HUDEP-2 (cell line): ENCODE measurements at regions not wholly inside any gene's neighbourhood (a gene's known extent, or its start where the extent isn't known, plus 50 kb on each side); places are given as distances from the start of the nearest gene placed in this dataset.

Source experiments
- DNase-seq, 76 experiments: peaks; one replicate each; lab custom pipeline; 2025; ENCODE audit not compliant: unreplicated experiment in 76 of 76; lab: John Stamatoyannopoulos, UW

DNA sequence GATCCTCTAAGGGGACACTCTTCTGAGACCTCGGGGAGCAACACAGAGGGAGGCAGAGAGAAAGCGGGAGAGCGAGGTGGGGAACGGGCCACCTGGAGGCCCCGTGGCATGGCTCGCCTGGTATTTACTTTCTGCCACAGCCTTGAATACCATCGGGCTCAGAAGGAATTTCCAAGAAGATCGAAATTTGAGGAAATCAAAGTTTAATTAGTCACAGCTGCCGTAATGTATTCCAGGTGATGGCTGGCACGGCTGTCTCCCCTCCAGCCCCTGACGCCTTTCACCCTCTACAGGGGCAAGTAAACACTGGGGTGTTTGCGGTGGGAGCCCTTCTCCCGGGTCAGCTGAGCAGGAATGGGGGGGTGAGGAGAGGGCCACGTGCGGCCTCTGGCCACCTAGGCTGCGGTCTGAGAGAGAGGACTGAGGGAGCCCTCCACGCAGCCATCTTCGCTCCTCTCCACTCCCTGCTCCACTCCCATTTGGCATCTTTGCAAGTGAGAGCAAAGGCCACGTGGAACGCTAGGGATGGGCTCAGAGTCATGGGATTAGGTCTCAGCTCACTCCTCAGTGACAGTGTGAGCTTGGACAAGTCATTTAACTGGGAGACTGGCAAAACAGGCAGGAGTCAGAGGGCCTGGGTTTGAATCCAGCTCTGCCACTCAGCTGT, 125.2 kb downstream of the SYF2 start:
- DNase-seq, result no peak

DNA sequence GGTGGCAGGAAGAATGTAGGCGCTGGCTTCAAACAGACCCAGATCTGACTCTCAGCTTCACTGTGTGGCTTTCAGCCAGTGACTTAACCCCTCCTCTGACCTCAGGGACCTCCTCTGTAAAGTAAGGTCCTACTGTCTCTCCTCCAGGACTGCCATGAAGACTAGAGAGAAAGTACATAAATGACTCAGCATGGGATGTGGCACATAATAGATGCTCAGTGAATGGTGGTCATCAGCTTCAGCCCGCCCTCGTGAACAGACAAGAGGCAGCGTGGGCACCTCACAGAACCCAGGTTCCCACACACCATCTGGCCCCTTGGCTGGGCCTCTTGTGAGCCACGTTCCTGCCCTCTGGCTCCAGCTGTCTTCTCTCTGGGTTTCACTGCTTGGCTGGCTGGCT, 126.0 kb downstream of the SYF2 start:
- no peak for DNase-seq

DNA sequence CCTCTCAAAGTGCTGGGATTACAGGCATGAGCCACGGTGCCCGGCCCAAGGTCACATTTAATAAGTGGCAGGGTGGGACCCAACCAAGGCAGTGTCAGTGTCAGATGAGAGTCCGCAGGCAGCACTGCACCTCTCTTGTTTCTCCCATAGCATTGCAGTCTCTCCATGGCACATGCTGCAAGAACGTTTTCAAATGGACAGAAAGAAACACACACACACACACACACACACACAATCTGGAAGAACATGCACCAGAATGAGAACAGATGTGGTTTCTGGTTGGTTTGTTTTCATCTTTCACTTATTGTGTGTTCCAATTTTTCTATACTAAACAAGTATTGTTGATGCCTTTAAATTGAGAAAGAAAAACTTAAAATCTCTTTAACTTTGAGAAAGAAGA, 126.5 kb downstream of the SYF2 start:
- no peak for DNase-seq

DNA sequence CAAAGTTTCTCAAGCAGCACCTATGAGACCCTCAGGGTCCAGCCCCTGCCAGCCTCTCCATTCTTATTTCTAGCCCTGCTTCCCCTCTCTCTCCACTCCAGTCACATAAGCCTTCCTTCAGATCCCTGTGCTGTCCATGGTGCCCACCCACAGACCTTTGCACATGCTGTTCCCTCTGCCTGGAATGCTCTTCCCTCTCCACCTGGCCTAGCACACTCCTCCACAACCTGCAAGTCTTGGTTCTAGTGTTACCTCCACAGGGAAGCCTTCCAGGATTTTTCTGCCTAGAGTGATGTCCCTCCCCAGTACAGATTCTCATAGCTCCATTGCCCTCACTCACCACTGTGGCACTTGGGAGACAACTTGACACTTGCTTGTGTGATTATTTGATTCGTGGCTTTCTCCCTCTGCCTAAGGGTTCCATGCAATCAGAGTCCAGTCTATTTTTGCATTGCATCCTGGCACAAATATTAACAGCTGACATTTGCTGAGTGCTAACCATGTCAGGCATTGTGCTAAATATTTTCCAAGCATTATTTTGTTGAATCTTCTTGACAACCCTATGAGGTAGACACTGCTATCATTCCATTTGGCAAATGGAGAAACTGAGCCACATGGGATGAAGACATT, 127.3 kb downstream of the SYF2 start:
- no peak for DNase-seq

DNA sequence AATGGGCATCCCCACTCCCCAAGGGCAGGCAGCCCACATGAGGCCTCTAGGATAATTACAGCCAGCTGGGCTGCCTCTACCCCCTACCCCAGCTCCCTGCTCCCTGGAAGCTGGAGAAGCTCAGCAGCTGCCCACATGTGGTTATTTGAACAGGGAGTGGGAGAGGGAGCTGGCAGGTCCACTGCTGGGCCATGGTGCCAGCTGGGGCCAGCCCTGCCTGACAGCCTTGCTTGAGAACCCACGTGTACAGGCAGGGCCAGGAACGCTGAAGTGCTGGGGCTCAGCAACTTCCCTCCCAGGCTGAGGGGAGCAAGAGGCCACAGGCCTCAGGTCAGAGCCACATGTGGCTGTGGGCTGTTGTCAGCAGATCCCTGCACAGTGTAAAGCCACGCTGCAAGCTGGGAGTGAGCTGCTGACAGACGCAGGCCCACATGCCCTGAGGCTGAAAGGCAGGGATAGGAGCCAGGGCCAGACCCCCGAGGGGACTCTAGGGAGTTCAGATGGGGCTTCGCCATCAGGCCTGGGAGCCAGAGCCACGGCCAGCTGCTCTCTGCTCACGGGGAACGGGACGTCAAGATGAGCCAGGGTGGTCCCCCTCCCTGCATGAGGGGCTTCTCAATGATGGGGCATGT, 129.0 kb downstream of the SYF2 start:
- no peak for DNase-seq

DNA sequence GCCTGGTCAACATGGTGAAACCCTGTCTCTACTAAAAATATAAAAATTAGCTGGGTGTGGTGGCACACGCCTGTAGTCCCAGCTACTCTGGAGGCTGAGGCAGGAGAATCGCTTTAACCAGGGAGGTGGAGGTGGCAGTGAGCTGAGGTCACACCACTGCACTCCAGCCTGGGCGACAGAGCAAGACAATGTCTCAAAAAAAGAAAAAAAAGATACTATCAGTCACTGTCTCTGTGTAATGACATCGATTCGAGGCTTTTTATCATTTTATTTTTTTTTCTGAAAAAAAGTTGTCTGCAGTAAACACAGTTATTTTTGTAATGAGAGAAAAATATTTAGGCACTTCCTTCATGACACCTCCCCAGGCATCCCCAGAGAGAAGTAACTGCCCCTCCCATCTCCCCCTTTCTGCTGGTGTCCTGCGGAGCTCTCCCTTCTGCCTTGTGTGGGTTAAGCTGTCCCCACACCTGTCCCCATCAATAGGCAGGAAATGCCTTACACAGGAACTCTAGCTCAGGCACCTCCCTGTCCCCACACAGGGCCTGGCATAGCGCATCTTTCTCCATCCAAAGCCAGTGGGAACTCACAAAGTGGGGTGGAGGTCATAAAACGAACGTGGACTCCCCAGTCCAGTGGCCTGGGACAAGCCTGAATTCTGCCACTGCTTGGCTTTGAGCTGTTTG, 132.0 kb downstream of the SYF2 start:
- no peak for DNase-seq

DNA sequence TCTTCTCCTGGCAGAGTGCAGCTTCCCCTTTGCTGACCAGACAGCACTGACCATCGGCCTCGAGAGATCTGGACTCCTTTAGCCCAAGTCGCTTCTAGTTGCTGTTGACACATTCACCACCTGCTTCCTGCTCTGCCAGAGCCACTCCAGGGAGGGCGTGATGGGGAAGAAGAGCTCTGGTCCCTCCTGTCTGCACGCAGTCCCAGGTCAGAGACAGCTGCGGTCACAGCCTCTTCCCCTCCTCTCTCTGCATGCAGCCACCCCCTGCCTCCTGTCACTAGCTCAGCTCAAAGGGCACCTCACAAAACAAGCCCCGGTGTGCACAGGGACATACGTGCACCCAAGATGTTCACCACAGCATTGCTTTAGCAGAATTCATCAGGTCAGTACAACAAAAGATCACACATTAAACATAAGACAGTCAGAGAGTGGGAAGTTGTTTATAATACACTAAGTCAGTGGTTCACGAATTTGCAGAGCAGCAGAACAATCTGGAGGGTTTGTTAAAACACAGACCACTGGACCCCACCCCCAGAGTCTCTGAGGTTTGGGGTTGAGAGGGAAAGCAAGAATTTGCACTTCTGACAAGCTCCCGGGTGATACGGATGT, 132.9 kb downstream of the SYF2 start:
- no peak for DNase-seq

DNA sequence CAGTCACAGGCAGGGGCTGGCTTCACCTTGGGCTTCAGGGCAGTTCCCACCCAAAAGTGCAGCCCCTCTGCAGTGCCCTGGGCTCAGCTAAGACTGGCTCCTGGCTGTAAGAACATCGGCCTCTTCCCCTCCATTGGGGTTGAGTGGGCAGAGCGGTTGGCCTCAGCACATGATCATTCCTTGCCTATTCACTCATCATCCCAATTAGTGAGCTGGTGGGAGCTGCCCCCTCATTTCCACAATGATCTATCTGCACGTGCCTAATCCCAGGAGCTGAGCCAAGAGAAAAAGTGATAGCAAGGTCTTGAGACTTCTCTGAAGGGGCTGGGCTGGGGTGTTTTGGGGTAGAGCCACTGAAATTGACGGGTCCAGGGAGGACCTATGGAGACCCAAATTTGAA, 133.6 kb downstream of the SYF2 start:
- no peak for DNase-seq

DNA sequence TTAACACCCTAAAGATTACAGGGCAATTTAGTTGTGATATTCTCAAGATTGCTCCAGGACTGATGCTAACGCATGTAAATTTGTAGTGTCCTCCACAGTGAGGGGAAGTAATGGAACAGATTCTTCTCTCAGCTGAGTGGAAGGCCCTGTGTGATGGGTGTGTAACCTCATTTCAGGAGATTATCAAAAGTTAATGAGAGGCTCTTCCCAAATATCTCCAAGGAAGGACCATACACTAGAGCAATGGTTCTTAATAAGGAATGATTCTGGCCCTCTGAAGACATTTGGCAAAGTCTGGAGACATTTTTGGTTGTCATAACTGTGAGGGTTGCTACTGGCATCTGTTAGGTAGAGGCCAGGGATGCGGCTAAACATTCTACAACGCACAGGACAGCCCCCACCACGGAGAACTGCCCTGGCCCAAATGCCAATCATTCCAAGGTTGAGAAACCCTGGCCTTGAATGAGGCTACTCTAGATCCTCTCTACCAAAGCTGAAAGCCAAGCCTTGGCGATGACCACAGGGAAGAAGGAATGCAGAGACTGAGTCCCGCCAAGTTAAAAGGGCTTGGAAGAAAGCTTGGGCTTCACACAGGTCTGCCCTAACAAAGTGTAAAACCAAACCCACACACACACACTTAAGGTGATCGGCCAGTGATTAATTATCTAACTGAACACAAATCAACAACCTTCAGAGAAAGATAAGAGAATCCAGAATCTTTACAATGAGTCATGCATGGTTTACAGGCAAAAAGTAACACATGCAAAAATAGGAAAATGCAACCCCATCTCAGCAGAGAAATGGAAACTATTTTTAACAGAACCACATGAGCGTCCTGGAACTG, 135.8 kb downstream of the SYF2 start:
- no peak for DNase-seq

DNA sequence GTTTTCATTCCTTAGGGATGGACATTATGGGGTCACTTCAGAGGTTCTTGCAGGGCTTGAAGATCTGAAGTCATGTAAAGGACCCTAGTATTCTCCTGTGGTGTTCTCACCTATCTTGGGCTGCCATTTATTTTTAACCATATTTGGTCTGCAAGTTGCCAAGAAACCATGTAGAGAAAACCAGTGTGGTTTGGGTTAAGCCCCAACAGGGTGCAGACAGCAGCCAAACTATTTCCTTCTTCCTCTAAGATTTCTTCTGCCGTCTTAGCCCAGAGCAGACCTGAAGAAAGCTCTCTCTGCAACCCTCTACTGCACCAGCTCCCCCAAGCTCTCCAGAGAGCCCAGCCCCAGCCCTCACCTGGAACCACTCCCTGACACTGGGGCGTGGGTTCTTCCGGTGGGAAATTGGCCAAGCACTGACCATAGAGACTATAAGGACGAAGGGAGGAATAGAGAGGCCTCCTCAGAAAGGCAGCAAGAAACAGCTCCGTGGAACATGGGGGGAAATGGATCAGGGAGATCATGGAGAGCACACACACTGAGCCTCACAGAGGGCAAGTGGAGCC, 136.6 kb downstream of the SYF2 start:
- DNase-seq, result no peak

DNA sequence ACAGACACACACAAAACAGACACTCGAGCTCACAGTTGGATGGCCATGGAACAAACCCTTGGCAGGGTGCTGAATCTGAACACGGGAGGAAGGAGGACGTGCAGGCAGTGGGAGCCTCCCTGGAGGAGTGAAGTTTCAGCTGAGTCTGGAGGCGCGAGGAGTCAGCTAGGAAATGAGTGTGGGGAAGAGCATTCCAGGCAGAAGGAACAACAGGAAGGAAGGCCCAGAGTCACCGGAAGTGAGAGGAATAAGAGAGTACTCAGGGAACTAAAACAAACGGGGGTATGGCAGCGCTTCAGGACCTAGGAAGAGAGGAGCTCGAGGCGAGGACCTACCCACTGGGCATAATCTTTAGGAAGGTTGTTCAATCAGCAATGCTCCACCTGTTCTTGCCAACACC, 137.3 kb downstream of the SYF2 start:
- no peak for DNase-seq

DNA sequence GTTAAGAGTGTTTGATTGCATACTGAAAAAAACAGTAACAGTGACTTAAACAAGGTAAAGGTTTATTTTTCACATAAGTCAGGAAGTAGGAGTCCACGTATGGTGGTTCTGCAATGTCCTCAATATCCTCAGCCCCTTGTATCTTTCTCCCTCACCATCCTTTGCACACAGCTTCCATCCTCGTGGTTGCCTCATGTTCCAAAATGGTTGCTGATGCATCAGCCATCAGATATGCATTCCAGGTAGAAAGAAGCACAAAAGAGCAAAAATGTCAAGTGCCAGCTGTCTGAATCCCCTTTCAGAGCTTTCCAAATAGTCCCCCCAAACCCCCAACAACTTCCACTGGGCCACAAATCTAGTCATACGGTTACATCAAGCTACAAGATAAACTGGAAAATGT, 138.1 kb downstream of the SYF2 start:
- no peak for DNase-seq

DNA sequence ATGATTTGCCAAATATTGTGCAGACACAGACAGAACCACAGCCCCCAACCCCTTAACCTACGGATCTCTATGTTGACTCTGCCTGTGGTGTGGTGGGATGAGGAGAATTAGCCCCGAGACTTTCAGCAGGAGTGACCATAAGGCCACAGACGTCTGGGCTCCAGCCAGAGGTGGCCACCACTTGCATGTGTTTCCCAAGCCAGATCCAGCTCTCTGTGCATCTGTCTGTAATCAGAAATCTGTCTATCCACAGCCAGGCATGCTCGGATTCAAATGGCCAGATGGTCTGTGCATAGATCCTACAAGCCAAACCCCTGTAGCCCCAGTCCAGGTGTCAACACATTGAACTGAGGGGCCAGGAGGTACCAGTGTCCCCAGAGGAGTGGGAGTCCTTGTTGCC, 140.6 kb downstream of the SYF2 start:
- DNase-seq, result no peak

DNA sequence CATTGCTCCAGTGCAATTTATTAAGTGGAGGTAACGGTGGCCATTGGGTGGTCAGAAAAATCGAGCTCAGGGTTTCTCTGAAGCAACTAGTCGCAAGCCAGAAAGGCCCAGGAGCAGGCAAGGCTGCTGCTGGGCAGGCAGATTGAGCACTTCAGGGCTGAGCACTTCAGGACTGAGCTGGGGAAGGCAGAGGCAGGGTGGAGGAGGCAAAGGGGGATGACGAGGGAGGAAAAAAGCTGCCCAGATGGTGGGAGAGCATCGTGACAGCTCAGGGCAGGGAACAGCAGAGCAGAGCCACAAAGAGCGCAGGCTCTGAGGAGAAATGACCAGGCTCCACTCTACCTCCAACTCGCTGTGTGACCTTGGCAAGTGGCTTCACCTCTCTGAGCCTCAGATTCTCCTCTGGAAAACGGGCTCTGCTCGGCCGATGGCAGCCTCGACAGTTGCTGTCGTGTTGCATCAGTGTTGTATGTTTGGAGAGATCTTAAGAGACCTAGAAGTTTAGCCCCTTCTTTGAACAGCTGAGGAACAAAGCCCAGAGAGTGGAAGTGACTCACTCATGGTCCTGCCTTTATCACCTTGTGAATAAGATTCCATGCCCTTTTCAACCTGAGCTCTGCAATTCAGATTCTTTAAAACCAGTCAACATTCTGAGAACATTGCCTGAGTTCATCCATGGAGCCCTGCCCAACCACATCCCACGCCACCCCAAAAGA, 141.4 kb downstream of the SYF2 start:
- no peak for DNase-seq

DNA sequence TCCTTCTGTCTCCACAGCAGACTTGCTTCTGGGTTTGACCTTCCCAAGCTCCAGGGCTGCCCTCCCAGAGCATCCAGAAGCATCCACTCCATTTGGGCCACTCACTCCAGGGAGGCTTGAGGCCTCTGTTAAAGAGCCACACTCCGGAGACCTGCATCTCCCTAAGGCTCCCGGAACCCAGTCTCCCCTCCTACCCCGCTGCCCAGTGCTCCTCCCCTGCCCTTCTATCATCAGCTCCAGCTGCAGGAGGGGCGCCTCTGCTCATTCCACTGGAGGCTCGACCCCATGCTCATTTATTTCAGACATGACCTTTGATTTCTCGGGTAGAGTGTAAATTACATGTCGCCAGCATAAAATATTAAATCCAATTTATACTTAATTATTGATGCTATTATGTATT, 142.5 kb downstream of the SYF2 start:
- DNase-seq, result no peak

DNA sequence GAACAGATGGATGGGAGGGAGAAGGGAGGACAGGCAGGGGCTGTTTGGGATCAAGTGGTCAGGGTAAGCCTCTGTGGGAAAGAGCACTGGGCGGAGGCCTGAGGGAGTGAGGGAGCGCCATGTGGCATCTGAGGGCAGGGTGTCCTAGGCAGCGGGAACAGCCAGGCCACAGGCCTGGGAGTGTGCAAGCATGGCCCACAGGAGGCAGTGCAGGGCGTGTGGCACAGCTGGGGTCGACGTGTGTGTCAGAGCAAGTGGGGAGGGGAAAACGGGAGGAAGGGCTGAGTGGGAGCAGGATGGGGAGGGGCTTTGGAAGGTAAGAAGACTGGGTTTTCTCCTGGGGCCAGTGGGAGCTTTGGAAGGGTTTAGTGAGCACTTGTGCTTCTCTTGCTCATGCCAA, 143.4 kb downstream of the SYF2 start:
- DNase-seq, result no peak

DNA sequence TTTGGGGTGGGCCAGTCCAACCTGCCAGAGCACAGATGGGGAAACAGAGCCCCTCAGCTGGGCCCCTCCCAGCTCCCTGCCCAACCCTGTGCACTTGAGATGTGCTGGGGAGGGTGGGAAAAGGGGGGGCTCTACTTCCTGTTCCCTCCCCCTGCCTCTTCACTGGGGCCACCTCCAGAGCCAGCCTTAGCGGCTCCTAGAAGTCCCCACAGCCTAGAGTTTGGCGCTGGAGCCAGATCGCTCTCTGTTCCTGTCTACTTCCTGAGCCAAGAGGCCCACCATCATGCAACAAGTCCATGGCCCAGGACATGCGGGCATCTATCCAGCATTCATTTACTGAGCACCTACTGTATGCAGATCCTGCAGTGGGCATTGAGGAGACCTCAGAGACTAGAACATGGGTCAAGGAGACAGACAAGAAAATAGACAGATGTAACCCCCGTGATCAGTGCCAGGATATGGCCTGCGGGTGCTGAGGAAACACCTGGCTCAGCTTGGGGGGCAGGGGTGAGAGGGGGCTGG, 144.1 kb downstream of the SYF2 start:
- DNase-seq, result no peak

DNA sequence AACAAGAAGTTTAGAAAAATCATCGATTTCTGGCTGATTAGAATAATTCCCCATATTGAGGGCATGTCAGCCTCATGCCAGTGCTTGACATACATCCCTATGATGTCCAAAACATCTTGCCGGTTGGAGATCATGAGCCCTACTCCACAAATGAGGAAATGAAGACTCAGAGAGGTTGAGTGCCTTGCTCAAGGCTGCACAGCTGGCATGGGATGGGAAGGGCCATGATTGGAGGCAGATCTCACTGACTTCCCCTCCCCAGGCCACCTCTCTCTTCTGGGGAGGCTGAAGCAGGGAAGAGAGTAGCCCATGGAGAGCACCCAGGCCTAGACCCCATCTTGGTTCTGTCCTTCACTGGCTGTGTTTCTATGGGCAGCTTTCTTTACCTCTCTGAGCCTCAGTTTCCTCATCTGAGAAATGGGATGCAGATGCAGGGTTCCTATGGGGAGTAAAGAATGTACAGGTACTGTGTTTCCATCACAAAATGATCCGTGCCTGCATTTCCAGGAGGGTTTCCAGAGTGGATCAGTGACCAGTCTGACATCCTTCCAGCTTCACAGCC, 145.7 kb downstream of the SYF2 start:
- DNase-seq, result no peak

DNA sequence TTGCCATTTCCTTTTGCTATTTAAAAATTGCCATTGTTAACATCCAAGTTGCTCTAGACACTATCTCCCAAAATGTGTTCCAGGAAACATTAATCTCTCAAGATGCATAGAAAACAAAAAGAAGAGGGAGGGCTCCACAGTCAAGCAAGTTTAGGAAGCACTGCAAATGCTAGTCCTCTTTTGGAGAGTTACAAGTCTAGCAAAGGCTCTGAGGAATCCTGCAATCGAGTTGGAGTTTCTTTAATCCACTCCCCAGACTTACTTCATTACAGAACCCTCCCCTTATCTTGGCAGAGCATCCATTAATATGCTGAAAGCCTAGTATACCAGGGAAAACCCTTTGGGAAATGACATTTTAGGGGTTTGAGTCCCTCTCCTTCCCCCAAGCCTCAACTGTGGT, 147.9 kb downstream of the SYF2 start:
- no peak for DNase-seq
